ENCODE measurements at regions not wholly inside any gene's neighbourhood (a gene's known extent, or its start where the extent isn't known, plus 50 kb on each side); places are given as distances from the start of the nearest gene placed in this dataset.

GRCh38 chr20:57908704-57909630 is 199.2 kb upstream of the PMEPA1 start:
- no peak for DNase-seq

DNA sequence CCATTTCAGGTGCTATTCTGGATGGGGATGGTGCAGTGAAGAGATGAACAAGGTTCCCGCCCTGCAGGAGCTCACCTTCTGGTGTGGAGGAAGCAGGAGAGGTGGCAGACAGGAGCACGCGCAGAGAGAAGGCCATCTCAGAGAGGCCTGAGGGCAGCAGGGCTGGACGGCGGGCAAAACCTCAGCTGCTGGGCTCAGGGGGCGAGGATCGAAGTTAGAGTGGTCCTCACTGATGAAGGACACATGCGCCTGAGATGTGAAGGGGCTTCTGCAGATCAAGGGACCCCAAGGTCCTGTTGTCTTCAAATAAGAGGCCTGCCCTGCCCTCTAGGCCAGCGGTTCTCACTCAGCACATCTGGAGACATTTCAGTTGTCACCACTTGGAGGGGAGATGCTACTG is 198.4 kb upstream of the PMEPA1 start:
- no peak for DNase-seq

DNA sequence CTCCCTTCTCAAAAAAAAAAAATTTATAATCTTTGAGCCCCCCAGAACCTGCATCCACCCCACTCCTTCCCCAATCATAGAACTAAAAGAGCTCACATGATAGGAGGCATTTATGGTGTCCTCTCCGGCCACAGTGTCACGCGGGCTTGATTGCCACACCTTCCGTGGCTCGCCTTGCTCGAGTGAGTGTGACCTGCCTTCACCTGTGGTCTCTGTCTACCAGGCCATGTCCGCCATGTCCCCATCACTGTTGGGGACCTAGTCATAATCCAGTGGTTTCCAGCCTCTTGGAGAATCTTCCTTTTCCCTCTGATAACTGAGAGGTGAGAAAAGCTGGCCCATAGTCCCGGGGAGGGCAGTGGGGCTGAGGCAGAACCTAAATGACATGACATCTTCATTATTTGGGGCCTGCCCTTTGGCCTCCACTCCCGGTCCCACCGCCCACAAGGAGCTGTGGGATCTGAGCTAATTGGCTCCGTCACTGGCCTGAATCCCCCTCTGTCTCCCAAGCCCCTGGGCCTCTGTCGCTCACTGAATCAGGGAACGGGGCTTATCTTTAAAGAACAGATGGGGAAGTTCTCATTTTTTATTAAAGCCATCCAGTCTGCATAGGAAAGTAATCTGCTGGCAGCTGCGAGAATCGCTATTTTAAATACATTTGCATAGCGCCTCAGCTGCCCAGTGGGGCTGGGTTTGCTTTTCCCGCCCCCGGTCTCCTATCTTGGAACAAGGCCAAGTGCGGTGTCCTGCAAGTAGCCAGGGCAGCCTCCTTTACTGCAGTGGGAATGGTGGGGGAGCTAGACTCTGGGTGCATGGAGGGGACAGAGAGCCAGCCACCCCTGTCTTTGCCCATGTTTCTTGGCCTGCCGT is 197.6 kb upstream of the PMEPA1 start:
- DNase-seq, result no peak

- no peak for DNase-seq
Observed at GRCh38 chr20:57905448-57905847, 195.6 kb upstream of the PMEPA1 start.

DNA sequence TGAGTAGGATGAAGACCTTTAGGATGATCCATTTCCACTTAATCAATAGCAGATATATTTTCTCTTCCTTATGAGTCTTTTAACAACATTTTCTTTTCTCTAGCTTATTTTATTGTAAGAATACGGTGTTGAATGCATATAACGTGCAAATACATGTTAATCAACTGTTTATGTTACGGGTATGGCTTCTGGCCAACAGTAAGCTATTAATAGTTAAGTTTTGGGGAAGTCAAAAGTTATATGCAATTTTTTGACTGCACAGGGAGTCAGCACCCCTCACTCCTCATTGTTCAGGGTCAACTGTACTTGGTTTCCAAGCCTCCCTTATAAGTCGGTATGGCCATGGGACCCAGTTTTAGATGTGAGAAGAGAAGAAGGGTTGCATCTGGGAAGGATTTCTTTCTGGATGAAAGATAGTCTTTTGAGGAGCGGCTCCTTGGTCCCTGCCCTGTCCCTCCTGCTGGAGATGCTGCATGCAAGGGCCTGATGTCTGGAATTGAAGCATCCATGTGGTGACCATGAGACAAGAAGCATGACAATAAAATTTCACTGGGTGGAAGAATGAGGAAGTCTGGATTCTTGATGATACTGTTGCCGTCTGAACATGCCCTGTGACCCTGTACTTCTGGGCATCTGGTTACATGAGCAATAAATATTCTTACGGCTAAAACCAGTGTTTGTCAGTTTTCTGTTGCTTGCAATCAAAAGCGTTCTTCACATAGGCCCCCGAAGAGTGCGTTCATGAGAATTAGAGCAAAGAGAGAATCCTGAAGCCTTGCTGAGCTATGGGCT is 194.7 kb upstream of the PMEPA1 start:
- DNase-seq, result no peak

GRCh38 chr20:57902473-57902872 is 192.7 kb upstream of the PMEPA1 start:
- DNase-seq, result no peak

- DNase-seq, result no peak
Observed at GRCh38 chr20:57901526-57901925, 191.7 kb upstream of the PMEPA1 start.

GRCh38 chr20:57900226-57900905 is 190.6 kb upstream of the PMEPA1 start:
- DNase-seq, result no peak

DNA sequence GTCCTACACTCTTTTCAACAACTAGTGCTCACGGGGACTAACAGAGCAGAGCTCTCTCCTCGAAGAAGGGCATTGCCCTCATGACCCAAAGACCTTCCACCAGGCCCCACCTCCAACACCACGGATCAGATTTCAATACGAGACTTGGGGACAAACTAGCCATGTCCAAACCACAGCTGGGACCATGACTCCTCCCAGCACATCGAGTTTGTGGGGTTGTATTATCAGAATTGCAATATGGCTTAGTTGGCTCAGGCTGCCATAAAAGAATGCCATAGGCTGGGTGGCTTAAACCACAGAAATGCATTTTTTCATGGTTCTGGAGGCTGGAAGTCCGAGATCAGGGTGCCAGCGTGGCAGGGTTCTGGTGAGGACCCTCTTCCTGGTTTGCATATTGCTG is 189.7 kb upstream of the PMEPA1 start:
- DNase-seq, result no peak

- no peak for DNase-seq
Observed at GRCh38 chr20:57898332-57898731, 188.5 kb upstream of the PMEPA1 start.

GRCh38 chr20:57897891-57898290 is 188.1 kb upstream of the PMEPA1 start:
- no peak for DNase-seq

- DNase-seq, result no peak
Observed at GRCh38 chr20:57897156-57897874, 187.5 kb upstream of the PMEPA1 start.

GRCh38 chr20:57896563-57896962 is 186.7 kb upstream of the PMEPA1 start:
- no peak for DNase-seq

DNA sequence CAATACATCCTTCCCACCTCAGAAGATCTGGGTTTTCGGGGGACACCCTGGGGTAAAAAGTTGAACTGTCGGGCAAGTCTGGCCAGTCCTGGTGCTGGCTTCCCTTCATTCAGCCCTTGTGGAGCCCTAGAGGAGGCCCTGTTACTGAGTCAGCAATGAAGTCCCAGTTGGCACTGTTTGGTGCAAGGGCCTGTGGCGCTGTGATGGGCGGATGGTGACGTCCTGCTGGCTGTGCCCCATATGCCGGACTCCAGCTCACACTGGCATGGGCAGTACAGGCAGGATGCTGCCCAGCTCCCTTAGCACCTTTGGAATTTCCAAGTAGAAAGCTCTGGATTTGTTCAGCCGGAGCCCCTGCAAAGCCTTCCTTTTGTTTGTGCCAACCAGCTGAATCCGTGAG is 186.2 kb upstream of the PMEPA1 start:
- no peak for DNase-seq

DNA sequence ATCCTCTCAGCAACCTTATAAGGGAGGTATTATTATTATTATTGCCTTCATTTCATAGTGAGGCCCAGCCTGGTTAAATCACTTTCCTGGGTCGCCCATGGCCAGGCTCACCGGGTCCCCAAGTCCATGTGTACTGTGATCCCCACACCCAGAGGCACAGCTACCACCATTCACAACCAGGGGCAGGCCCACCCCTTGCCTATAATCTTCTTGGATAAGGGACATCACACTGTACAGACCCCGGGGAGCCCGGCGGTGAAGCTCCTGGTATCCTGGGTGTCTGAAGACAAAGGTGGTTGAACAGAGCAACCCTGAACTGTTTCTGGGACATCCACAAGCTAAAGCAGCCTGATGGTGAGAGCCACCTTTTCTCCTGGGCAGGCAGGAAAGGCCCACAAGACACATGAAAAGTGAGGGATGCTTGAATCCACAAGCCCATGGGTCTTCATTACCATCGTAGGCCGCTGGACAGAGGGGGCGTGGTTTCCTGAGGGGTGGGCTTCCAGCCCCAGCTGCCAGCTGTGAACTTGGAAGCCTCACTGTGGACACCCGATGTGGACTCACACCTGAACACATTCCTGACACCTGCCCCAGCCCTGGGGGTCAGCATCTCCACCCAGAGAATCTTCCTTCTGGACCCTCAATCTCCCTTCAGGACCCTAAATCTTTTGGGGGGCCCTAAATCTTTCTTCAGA is 185.5 kb upstream of the PMEPA1 start:
- DNase-seq, result no peak

GRCh38 chr20:57894522-57894921 is 184.7 kb upstream of the PMEPA1 start:
- DNase-seq, result no peak

DNA sequence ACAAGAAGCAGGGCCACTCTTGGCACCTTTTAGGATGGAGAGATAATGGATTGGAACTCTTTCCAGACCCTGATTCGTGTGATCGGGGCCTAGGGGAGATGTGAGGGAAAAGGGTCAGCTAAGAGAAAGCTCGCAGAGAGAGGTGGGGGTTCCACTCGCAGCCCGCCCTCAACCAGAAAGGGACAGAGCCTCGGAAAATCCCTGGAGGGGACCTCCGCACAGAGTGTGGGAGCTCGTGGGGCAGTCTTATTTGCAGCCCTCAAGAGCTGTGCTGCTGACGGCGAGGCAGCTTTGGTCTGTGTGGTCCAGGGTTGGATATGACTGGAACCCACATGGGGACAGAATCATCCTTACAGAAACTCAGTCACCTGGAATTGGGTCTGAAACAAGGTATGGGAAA is 184.3 kb upstream of the PMEPA1 start:
- no peak for DNase-seq

DNA sequence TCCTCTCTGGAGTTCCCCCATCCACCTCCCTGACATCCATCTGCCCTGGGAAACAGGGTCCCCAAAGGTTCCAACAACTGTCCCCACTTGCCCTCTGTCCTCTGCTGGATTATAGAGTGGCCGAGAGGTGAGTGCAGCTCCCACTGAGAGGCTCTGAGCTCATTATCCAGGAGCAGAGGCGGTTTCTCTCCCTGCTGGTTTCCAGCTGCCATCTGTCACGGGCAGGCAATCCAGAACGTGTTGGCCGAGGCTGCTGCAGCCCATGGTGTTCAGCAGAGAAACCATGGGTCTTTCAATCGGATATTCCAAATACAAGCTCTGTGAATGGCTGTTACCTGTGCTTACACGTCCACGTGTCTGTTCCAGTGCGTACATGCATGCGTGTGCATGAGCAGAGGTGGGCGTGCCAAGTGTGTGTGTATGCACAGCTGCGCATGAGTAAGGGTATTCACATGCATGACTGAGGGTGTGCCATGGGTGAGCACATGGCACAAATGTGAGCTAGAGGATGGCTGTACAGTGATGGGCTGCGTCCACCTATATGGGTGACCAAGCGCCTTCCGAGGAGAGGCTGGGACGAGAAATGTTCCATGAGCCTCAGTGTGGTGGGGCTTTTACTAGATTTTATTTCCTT is 183.7 kb upstream of the PMEPA1 start:
- DNase-seq, result no peak

DNA sequence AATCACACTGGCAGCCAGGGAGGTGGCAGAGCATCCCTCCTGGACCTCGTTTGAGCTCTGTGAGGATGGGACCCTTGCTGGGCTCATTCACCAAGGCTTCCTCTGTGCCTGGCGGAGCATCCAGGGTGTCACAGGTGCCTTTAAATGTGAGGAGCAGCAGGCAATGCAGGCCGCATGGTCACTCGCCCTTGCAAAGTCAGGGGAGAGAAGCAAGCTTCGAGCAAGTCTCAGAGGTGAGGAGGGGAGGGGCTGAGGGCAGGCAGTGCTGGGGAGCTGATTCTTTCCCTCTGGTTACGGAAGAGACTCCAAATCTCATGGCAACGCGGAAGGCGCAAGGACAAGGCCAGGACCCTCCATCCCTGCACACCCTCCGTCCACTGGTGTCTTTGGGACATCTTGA is 182.7 kb upstream of the PMEPA1 start:
- DNase-seq, result no peak

DNA sequence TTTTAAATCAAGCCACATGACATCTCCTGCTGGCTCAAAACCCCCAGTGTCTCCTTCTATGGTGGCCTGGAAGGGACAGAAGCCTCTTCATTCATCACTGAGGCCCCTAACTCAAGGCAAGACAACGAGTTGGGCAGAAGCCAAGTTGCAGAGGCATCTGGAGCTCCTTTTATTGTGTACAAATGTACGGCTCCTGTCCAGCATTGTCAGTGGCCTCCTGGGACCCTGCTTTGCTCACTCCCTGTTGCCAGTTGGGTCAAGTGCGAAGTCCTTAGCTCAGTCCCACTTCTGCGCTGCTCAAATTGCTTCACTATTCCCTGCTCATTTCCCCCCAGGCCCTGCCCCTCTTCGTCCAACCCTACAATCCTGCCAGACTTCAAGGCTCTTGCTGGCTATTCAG is 181.2 kb upstream of the PMEPA1 start:
- no peak for DNase-seq
